GM12878 (cell line): ENCODE measurements at regions not wholly inside any gene's neighbourhood (a gene's known extent, or its start where the extent isn't known, plus 50 kb on each side); places are given as distances from the start of the nearest gene placed in this dataset.

ENCODE experiments used
- GATAD2B ChIP-seq: fragments of 450-650 bp; conservative IDR thresholded peaks from 2 replicates; pipeline ENCODE4 v1.6.1; 2017; ENCODE audit warnings: low read depth, mild to moderate bottlenecking, moderate library complexity
- POLR2AphosphoS5 ChIP-seq: IDR thresholded peaks from 2 replicates; pipeline ENCODE4 v1.6.1; 2011; ENCODE audit warnings: mild to moderate bottlenecking, low read length, inconsistent platforms
- SREBF2 ChIP-seq: IDR thresholded peaks from 2 replicates; pipeline ENCODE4 v1.6.1; 2012; ENCODE audit warnings: mild to moderate bottlenecking, low read length
- TF ChIP-seq, protein P1 (sequence below): fragments of 450-650 bp; formaldehyde crosslinking; IDR thresholded peaks from 2 replicates; pipeline ENCODE4 v1.4.0; 2022; ENCODE audit warnings: mild to moderate bottlenecking, moderate library complexity
- TF ChIP-seq, protein P2 (sequence below): fragments of 450-650 bp; IDR thresholded peaks from 2 replicates; pipeline ENCODE4 v1.6.1; 2017; ENCODE audit warnings: antibody characterized with exemption, mild to moderate bottlenecking, moderate library complexity

DNA sequence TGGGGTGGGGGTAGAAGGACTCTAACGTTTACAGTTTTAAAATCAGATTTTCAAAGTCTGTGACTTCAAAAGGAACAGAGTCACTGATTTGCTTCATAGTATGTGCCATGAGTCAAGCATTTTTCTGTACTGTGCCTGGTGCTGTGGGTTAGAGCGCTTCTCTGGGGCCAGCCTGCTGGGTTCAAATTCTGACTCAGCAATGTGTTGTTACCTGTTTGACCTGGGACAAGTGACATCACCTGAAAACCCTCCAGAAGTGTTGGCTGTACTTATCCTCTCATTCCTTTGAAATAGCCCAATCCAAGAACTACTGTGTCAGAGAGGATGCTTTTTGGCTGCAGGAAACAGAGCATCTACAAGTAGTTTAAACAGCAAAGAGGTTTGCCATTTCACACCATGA lies 101.7 kb downstream of the LSM3 start:
- TF ChIP-seq, protein P1, sequence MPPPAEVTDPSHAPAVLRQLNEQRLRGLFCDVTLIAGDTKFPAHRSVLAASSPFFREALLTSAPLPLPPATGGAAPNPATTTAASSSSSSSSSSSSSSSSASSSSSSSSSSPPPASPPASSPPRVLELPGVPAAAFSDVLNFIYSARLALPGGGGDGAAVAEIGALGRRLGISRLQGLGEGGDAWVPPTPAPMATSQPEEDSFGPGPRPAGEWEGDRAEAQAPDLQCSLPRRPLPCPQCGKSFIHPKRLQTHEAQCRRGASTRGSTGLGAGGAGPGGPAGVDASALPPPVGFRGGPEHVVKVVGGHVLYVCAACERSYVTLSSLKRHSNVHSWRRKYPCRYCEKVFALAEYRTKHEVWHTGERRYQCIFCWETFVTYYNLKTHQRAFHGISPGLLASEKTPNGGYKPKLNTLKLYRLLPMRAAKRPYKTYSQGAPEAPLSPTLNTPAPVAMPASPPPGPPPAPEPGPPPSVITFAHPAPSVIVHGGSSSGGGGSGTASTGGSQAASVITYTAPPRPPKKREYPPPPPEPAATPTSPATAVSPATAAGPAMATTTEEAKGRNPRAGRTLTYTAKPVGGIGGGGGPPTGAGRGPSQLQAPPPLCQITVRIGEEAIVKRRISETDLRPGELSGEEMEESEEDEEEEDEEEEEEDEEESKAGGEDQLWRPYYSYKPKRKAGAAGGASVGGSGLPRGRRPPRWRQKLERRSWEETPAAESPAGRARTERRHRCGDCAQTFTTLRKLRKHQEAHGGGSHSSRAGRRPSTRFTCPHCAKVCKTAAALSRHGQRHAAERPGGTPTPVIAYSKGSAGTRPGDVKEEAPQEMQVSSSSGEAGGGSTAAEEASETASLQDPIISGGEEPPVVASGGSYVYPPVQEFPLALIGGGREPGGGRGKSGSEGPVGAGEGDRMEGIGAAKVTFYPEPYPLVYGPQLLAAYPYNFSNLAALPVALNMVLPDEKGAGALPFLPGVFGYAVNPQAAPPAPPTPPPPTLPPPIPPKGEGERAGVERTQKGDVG (CRISPR knock-in tag) = no peak
- TF ChIP-seq, protein P2, sequence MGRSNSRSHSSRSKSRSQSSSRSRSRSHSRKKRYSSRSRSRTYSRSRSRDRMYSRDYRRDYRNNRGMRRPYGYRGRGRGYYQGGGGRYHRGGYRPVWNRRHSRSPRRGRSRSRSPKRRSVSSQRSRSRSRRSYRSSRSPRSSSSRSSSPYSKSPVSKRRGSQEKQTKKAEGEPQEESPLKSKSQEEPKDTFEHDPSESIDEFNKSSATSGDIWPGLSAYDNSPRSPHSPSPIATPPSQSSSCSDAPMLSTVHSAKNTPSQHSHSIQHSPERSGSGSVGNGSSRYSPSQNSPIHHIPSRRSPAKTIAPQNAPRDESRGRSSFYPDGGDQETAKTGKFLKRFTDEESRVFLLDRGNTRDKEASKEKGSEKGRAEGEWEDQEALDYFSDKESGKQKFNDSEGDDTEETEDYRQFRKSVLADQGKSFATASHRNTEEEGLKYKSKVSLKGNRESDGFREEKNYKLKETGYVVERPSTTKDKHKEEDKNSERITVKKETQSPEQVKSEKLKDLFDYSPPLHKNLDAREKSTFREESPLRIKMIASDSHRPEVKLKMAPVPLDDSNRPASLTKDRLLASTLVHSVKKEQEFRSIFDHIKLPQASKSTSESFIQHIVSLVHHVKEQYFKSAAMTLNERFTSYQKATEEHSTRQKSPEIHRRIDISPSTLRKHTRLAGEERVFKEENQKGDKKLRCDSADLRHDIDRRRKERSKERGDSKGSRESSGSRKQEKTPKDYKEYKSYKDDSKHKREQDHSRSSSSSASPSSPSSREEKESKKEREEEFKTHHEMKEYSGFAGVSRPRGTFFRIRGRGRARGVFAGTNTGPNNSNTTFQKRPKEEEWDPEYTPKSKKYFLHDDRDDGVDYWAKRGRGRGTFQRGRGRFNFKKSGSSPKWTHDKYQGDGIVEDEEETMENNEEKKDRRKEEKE = no peak
- TF ChIP-seq GATAD2B (no peak), POLR2AphosphoS5 (no peak), SREBF2 (no peak)
